ENCODE measurements at regions not wholly inside any gene's neighbourhood (a gene's known extent, or its start where the extent isn't known, plus 50 kb on each side); places are given as distances from the start of the nearest gene placed in this dataset.

DNA sequence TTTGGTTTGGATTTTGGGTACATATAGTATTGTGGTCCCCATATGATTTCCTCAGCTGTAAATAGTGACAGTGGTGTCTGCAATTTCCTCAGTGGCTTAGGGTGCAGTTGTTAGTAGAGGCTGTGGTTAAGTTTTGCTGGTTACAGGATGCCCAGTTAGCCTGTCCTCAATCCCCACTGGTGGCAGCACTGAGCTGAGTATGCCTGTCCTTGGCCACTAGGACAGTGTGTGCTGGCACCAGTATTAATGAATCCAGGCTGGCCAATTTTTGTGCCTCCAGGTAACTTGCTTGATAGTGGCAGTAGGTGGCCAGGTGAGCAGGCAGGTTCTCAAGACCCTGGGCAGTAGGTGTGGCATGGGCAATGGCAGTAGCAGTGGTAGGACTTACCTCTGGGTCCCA lies 973.1 kb downstream of the TMEM182 start:
- no peak for DNase-seq (ENCODE audit: low spot score)

DNA sequence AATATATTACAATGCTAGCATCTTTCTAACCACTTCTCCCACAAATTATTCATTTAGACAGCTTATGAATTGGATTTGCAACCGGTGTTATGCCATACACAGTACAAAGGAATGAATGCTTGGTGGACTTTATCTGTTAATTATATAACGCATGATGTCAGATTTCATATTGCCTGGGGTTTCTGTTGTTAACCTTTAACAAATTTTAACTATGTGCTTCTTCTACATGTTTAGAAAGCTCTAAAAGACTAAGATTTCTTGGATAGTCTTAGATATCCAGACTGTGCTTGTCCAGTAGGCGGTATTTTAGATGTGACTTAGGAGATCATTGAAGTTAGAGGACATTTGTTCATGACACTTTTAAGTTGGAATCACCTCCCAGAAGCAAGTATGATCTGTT lies 976.3 kb downstream of the TMEM182 start:
- no peak for DNase-seq (ENCODE audit: low spot score)

DNA sequence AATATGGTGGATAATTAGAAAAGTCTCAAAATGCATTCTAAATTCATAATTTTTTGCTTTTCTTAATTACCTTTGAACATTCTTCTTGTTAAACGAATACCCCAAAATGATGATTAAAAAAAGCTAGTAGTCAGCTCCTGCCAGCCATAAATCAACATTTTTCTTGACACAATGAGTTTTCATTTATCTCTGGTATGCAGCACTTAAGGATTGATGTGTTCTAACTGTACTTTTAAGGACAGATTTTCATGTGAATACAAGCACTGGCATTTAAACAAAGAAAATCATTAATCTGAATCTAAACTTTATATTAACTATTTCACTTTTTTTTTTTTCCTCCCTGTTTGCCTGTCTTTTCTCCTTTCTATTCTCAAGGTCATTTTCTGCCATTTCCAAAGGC lies 976.8 kb downstream of the TMEM182 start:
- DNase-seq (ENCODE audit: low spot score) = no peak

DNA sequence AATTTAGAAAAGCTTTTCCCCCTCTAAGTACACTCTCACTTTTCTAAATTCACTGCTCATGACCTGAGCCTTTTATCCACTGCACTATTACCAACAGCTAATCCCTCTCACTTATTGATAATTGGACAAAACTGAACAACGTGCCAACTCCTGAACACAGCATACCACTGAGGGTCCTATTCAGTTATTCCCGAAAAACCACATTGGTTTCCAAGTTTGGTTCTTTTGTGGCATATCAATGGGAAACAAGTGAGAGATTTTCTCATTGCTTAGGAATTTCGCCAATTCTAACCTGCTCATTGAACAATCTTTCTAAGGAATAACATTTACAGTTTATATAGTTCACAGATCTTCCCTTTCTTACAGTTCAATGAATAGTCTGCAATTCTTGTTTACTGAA lies 977.4 kb downstream of the TMEM182 start:
- DNase-seq (ENCODE audit: low spot score) = no peak

DNA sequence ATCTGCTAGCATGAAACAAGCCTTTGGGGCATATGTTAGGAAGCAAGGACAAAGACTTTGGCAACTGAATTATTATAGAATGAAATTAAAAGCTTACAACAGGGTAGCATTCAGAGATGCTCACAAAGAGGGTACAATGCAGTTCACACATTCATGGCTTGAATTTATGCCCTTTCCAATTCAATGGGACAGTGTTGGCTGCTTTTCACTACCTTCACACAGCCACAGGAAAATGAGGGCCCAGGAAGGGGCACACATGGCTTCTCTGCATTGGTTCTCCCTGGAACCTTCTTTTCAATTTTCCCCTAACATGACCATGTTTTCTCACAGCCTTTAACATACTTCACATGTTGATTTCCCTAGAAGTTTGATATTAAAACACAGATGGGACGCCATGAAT lies 978.1 kb downstream of the TMEM182 start:
- DNase-seq (ENCODE audit: low spot score) = no peak

DNA sequence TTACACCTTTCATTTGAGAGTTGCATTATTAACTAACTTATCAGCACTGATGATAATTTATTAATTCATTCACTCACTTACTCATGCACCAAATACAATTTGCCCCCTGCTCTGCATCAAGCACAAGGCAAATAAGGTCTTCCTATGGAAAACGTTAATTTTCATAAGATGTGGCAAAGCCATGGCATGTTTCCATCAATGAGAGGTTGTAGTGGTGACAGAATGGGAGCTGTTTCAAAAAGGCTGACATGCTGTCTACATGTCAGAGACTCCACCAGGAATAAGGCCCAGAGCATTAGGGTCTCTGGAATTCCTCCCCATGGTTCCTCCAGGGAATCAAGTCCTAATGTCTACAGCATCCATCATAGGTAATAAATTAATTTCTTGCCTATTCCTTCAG lies 978.8 kb downstream of the TMEM182 start:
- DNase-seq (ENCODE audit: low spot score) = no peak

DNA sequence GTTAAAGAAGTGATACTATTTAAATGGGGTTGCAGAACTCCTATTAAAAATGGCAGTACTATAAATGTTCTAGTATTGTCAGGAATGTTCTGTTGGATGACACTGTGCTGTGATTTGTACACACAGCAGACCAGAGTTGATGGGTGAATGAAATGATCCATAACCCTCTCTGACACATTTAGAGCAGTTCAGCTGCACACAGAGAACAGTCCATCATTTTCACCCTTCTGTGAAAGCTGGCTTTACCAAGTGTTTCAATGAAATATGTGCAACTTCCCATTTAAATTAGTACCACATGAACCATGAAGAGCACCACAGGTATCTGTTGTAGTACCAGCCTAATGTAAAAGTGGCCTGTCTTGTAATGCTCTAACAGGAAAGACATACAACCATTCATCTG lies 981.4 kb downstream of the TMEM182 start:
- no peak for DNase-seq (ENCODE audit: low spot score)

DNA sequence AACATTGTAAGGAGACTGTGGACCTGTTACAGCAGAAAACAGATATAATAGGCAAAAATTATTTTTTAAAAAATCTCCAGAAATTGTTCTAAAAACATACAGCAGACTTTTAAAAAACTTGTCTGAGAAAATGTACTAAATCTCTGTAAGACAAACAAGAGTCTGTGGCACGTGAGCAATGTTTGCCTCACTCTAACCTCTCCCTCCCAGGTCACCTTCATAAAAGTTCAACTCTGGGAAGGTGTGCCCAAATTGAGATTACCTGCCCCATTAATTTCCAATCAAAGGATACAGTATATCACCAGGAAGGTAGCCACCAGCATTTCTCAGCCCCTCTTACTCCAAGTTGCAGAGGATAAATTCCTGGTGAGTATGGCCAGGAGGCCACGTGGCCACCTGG lies 992.7 kb downstream of the TMEM182 start:
- DNase-seq (ENCODE audit: low spot score) = no peak

DNA sequence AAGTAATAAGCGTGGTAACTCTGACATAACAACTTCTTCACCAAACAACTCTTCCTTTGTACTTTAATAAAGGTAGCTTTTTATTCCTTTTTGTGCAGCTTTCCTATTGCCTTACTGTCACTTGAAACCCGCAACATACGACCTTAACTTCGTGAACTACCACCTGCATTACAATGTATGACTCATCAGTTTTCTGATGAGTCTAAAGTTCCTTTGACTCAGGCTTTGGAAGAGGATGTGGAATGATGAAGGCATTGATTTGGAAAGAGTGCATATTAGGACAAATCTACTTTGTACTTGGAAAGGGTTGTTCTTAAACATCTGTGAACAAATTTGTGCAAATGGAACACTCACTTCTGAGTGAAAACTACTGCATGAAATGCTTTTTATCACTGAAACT lies 1012.1 kb downstream of the TMEM182 start:
- DNase-seq (ENCODE audit: low spot score) = no peak

DNA sequence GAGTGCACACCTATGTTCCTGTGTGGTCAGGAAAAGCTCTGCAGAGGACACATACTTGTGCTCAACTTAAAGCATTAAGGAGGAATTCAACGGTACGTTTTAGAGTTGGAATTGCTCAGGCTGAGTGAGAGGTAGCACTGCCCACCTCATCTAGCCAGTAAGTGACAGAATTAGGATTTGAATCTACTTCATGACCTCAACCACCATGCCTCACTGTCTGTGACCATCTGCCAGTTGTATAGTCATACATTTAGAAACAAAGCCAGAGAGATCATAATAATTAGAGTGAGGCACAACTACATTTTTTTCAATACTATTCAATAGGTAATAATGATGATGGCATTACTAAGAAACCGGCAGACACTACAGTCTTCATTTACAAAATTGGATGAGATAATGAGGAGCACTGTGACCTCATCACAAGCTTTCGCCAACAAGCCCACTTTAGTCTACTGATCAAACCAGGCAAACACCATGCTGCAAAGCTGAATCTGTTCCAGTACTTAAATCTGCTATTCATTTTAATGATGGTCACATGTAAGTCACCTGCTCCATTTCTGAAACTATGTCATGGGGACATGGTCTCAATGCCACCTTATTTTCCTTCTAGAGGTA lies 1018.4 kb downstream of the TMEM182 start:
- DNase-seq (ENCODE audit: low spot score) = no peak

DNA sequence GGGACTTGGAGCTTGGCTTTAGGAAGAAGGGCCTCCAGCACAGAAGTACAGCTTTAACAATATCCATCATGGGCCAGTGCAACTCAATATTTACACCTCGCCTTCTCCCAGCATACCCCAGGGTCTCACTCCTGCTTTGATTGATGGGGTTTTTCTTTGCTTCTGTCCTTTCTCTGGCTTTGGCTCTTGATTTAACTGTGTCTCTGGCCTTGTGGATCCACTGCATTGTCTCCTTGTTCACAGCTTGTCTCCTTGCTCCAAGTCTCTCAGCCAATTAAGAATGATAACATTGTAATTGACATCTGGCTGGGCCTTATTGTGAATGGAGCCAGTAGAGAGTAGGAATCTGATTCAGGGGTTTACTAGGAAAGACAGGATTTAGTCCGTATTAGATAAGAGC lies 1019.5 kb downstream of the TMEM182 start:
- DNase-seq (ENCODE audit: low spot score) = no peak

DNA sequence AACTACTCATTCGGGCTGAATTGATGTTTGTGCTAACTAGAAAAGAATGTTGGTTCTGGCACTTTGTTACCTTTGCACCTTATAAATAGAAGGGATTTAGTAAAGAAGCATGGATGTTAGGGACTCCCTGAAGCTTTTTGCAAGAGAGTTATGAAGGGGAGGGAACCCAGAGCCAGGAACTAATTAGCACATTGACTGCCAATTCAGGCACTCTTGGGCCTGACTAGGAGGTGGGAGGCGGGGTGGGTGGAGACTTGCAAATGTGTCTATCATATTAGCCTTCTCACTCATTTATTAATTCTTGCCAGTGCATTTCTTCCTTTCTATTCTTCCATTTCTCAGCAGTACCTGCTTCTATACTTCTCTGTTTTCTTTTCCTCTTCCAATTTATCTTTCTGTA lies 1022.4 kb downstream of the TMEM182 start:
- DNase-seq (ENCODE audit: low spot score) = no peak

DNA sequence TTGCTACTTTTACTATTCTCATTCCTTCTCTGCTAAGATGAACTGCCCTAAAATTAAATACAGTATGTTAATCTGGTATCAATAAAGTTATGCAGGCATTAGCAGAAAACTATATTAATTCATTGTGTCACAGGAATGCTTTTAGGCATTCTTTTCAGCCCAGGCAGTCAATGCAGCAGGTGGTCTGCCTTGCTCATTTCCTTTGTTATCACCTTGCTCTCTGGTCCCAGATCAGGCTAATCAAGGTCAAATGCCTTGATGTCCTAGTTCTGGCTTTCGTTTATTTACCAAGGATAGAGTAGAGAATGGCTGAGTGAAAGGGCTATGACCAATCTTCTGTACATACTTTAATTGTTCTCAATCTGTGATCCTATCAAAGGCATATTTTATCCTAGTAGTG lies 1023.6 kb downstream of the TMEM182 start:
- no peak for DNase-seq (ENCODE audit: low spot score)

DNA sequence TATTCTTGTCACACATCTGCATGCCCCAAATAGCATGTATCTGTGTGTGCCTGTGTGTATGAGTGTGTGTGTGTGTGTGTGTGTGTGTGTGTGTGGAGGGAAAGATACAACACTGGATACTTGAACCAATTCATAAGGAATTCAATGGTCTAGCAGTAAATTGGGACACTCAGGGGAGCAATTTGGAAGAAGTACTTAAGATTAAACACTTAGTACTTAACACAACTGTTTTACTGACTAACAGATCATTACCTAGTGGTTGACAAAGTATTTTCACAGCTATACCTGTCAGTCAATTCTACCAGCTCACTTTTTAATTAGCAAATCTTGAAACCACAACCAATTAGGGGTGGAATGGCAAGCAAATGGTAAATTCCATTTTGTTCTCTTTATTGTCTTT lies 1024.1 kb downstream of the TMEM182 start:
- DNase-seq (ENCODE audit: low spot score) = no peak

DNA sequence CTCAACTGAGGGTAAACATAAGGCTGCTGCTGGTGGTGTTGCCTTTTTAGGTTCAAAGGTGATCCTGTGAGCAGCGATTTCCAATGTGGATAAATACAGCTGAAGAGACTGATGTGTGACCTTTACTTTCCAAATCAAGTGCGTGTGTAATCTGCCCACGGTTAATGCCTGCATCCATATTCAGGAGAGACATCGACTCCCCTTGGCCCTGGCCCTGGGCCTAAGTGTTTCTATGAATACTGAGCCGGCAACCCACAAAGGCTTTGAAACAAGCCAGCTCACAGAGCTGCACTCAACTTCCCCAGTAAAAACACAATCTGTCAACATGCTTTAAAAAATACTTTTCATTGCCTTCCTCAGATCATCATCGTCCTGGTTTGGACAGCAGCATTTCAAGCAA lies 1026.6 kb downstream of the TMEM182 start:
- DNase-seq (ENCODE audit: low spot score) = no peak

DNA sequence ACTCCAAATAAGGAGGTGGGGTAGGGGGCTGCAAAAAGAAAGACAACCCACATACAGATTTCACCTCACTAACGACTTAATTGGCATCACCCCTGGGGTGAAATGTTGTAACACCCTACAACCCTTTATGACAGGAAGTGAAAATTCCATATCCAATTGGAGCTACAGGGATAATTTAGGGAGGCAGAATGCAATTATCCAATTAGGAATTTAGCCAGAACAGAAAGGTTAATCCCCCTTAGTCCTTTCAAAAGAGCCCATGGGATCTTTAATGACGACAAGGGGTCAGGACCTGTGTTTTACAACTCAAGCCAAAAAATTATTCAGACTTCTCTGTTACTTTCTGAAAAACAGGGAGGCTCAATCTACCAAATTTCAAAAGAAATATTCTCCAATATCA lies 1027.1 kb downstream of the TMEM182 start:
- DNase-seq (ENCODE audit: low spot score) = no peak

DNA sequence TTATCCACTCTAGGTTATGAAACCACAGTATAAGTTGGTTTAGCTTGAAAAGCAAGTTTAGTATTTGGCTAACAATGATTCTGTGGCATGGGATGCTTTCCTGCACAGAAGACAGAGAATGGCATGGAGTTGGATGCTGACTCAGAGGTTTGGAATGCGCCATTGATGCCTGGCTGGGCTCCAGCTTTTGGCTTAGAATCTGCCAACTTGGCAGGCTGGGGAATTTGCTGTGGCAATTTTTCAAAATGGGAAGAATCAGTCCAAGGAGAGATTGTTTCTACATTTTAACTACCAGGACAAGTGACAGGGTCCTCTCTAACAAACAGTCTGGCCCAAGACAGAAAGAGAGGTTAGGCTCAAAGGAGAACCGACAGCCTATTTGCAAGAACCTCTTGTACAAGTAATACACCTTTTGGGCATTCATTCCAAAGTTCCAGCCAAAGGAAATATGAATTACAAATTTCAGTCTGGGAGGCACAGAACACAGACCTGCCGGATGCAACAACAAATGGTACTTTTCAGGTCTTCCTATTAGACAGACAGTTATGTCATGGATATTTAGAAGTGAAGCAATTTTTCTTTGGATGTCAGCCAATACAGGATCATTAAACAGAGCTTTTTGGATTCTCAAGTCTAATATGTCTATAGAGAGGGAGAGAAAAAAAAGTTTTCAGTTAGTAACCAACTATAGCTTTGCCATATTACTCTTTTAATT lies 1027.7 kb downstream of the TMEM182 start:
- DNase-seq (ENCODE audit: low spot score) = peak; percentile 1

DNA sequence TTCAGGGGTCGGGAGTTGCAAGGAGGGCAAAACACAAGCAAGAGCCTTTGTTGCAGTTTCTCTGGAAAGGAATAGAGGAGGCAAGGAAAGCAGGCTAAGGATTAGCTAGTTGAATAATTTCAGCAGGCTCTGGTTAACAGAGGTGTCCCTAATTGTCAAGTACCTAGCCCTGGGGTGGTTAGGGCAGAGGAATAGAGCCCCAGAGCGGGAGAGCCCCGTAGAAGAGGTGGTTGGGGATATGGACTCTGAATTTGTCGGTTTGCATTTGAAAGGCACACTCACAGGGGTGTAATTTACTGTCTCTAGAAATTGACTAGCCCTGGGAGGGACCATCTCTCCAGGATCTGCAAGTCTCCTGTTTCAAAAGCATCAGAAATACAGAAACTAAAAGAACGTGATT lies 1030.2 kb downstream of the TMEM182 start:
- no peak for DNase-seq (ENCODE audit: low spot score)

DNA sequence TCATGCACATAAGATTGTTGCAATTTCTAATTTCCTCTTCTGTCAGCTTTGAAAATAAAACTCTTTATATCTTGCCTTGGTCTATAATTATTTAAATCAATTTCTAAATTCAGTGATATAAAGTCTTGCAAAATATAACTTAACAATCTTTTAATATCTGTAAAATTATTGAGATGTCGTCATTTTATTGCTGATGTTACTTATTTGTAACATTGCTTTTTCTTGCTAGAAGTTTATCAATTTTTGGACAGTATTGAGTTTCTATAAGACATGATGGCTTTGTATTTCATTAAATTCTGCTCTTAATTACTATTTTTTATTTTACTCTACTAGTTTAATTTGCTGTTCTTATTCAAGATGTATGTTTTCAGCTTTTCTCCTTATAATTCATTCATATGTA lies 1036.5 kb downstream of the TMEM182 start:
- DNase-seq (ENCODE audit: low spot score) = no peak

DNA sequence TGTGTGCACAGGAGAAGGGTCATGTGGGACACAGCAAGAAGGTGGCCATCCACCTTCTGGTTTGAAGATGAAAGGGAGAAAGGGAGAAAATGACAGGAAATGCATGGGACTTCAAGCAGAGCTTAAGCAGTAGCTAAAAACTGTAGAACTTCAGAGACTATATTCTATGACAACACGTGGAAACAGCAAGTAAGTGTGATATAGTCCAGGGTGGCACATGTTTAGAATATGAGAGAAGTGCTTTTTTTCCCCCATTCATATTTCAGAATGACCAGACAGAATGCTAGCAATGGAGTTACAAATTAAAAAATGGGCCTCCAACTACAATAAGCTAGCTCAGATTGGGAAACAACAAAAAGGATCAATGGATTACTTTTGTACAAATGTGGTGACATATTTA lies 1042.2 kb downstream of the TMEM182 start:
- no peak for DNase-seq (ENCODE audit: low spot score)

DNA sequence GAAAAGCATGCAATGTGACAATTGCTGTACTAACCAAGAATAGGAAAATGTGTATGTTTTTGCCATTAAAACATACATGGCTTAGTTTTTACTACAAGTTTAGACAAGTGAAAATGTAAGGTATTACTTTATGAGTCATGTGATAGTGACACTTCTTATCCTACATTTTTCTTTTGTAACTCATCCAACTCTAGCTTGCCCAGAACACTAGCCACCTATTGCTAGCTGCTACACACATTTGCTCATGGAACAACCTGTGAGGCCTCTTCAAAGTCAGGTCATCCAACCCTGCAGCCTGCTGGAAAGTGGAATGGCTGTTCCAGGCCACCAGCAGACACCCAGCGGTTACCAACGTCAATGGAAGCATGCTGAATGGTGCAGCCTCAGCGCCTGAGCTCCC lies 1043.9 kb downstream of the TMEM182 start:
- DNase-seq (ENCODE audit: low spot score) = no peak

DNA sequence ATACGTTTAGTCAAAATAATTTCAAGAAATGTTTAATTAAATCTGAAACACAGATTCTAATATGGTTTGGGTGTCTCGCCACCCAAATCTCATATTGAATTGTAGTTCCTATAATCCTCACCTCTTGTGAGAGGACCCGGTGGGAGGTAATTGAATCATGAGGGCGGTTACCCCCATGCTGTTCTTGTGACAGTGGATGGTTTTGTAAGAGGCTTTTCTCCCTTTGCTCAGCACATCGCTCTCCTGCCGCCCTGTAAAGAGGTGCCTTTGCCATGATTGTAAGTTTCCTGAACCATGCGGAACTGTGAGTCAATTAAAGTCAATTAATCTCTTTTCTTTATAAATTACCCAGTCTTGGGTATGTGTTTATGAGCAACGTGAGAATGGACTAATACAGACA lies 1045.1 kb upstream of the POU3F3 start:
- DNase-seq (ENCODE audit: low spot score) = no peak

DNA sequence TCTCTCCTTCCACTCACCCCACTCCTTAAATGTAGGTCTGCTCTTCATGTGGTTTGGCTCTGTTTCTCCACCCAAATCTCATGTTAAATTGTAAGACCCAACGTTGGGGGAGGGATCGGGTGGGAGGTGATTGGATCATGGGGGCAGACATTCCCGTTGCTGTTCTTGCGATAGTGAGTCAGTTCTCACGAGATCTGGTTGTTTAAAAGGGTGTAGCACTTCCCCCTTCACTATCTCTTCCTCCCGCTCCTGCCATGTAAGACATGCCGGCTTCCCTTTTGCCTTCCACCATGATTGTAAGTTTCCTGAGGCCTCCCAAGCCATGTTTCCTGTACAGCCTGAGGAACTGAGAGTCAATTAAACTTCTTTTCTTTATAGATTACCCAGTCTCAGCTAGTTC lies 1044.5 kb upstream of the POU3F3 start:
- DNase-seq (ENCODE audit: low spot score) = no peak

DNA sequence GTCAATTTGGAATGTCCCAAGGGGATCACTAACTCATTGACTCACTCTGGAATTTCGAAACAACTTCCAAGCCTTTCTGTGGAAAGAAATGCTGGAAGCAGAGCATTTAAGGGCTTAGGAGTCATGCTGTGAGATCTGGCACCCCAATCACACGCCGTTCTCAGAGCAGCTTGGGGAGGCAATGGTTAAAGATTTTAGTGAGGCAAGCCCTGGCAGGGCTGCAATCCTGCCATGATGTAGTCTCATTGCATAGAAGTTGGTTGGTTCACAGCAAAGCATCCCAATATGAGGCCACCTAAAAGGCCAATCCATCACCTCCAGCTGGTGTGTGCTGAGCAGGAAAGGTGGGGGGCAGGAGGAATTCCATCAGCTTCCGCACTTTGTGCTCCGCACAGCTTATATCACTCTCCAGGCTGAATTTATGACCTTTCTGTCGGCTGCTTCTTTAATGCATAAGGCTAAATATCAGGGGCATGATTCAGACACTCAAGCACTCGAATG lies 1043.9 kb upstream of the POU3F3 start:
- DNase-seq (ENCODE audit: low spot score) = no peak

All from kidney capillary endothelial cell (primary cell).